Prostate gland (tissue), 2 donors: ENCODE measurements at regions not wholly inside any gene's neighbourhood (a gene's known extent, or its start where the extent isn't known, plus 50 kb on each side); places are given as distances from the start of the nearest gene placed in this dataset.

Experiments used
- POLR2A ChIP-seq: fragments of 450-650 bp; IDR thresholded peaks from one replicate; pipeline ENCODE4 v1.6.1; 2016; ENCODE audit warnings: antibody characterized with exemption, mild to moderate bottlenecking
- TF ChIP-seq, protein P1 (sequence below), 4 experiments: fragments of 200-600 bp in 2 of 4; fragments of 450-650 bp in 2 of 4; sonication (generic) in 2 of 4; IDR thresholded peaks; 1 replicate in 3 of 4; 2 replicates in 1 of 4; pipeline ENCODE4 v1.5.1; 2016 to 2019; ENCODE audit warnings: antibody characterized with exemption in 4 of 4, mild to moderate bottlenecking in 2 of 4, moderate library complexity in 2 of 4

- TF ChIP-seq, protein P1, sequence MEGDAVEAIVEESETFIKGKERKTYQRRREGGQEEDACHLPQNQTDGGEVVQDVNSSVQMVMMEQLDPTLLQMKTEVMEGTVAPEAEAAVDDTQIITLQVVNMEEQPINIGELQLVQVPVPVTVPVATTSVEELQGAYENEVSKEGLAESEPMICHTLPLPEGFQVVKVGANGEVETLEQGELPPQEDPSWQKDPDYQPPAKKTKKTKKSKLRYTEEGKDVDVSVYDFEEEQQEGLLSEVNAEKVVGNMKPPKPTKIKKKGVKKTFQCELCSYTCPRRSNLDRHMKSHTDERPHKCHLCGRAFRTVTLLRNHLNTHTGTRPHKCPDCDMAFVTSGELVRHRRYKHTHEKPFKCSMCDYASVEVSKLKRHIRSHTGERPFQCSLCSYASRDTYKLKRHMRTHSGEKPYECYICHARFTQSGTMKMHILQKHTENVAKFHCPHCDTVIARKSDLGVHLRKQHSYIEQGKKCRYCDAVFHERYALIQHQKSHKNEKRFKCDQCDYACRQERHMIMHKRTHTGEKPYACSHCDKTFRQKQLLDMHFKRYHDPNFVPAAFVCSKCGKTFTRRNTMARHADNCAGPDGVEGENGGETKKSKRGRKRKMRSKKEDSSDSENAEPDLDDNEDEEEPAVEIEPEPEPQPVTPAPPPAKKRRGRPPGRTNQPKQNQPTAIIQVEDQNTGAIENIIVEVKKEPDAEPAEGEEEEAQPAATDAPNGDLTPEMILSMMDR (IDR thresholded peaks at IDR 0.05) = no peak
- TF ChIP-seq POLR2A = no peak
Observed at GRCh38 chr7:87001214-87001613, 58.2 kb downstream of the ELAPOR2 start.
